Endothelial cell of umbilical vein (primary cell): ENCODE measurements at regions not wholly inside any gene's neighbourhood (a gene's known extent, or its start where the extent isn't known, plus 50 kb on each side); places are given as distances from the start of the nearest gene placed in this dataset.

Experiments
- BruUV-seq: library from RNA; stranded (reverse); fragments of 400-500 nt; replicated peaks from 2 replicates; lab custom pipeline; 2021; lab: Mats Ljungman, UMichigan
- CTCF ChIA-PET: fragments of 300-600, 350-600 bp; sonication (Branson Sonifier 250); formaldehyde crosslinking; loops from one replicate; lab custom pipeline; 2021; ENCODE audit warnings: antibody characterized with exemption, inconsistent platforms; lab: Charles Lee
- POLR2A ChIA-PET: fragments of 300-600, 350-600 bp; sonication (Branson Sonifier 250); formaldehyde crosslinking; loops from one replicate; lab custom pipeline; 2021; ENCODE audit warnings: antibody characterized with exemption, inconsistent platforms; lab: Charles Lee
- DNase-seq: peaks from one replicate; pipeline ENCODE4 v3.0.0-alpha.2; 2011; ENCODE audit warnings: low read depth, low spot score
- FAIRE-seq: peaks from 2 replicates; lab custom pipeline; 2011; peaks lifted over from hg19 to GRCh38; lab: Jason Lieb, UNC
- H2AFZ ChIP-seq: 2 replicates; pipeline ENCODE4 v1.6.0; 2012; ENCODE audit warnings: low read depth, low read length, control low read depth, inconsistent platforms
- H3K27ac ChIP-seq: 2 replicates; pipeline ENCODE4 v1.5.1; 2011; ENCODE audit warnings: low read depth, mild to moderate bottlenecking, control low read depth, low read length, moderate library complexity; ENCODE audit not compliant: insufficient read depth
- H3K27me3 ChIP-seq, 2 experiments: 2 replicates each; pipeline versions ENCODE4 v1.6.0 to v1.6.1; 2011; ENCODE audit warnings: low read length in 2 of 2, mixed read lengths in 1 of 2; ENCODE audit not compliant: control insufficient read depth in 2 of 2, insufficient read depth in 2 of 2
- H3K36me3 ChIP-seq, 2 experiments: 2 replicates in 1 of 2; 3 replicates in 1 of 2; pipeline ENCODE4 v1.5.1; 2011; ENCODE audit warnings: low read length in 2 of 2, mild to moderate bottlenecking in 1 of 2, moderate library complexity in 1 of 2; ENCODE audit not compliant: control insufficient read depth in 2 of 2, insufficient read depth in 2 of 2; ENCODE audit errors: extremely low read depth in 1 of 2
- H3K4me1 ChIP-seq: 3 replicates; pipeline ENCODE4 v1.5.1; 2011; ENCODE audit warnings: mild to moderate bottlenecking, low read length; ENCODE audit not compliant: control insufficient read depth, insufficient read depth; ENCODE audit errors: extremely low read depth
- H3K4me2 ChIP-seq: 2 replicates; pipeline ENCODE4 v1.6.1; 2011; ENCODE audit warnings: low read length, control low read depth, mixed read lengths; ENCODE audit not compliant: insufficient read depth
- H3K4me3 ChIP-seq, 3 experiments: fragments of 200-600 bp in 1 of 3; sonication (generic), shearing (Covaris generic) in 1 of 3; replicated peaks in 1 of 3; 2 replicates each; pipeline ENCODE4 v1.5.1; 2011 to 2016; ENCODE audit warnings: control low read depth in 3 of 3, low read length in 3 of 3, mild to moderate bottlenecking in 2 of 3, inconsistent platforms in 1 of 3, low read depth in 1 of 3, moderate library complexity in 1 of 3; ENCODE audit not compliant: insufficient read depth in 1 of 3
- H3K79me2 ChIP-seq: 2 replicates; pipeline ENCODE4 v1.6.0; 2012; ENCODE audit warnings: low read length, inconsistent platforms; ENCODE audit not compliant: control insufficient read depth, insufficient read depth
- H3K9ac ChIP-seq: replicated peaks from 2 replicates; pipeline ENCODE3; 2011; ENCODE audit warnings: low read length, control low read depth; ENCODE audit not compliant: insufficient read depth; ENCODE audit errors: extremely low read depth
- H3K9me1 ChIP-seq: replicated peaks from 3 replicates; pipeline ENCODE4 v1.6.0; 2011; ENCODE audit warnings: mild to moderate bottlenecking, low read length; ENCODE audit not compliant: control insufficient read depth, insufficient read depth; ENCODE audit errors: extremely low read depth
- H3K9me3 ChIP-seq: replicated peaks from 2 replicates; pipeline ENCODE4 v1.5.1; 2012; ENCODE audit warnings: low read length, inconsistent platforms; ENCODE audit not compliant: control insufficient read depth, insufficient read depth
- H4K20me1 ChIP-seq: replicated peaks from 2 replicates; pipeline ENCODE3; 2011; ENCODE audit warnings: mild to moderate bottlenecking, low read length; ENCODE audit not compliant: control insufficient read depth, insufficient read depth; ENCODE audit errors: extremely low read depth
- CTCF ChIP-seq, 2 donors: IDR thresholded peaks; 1 replicate in 1 of 2; 2 replicates in 1 of 2; pipeline ENCODE4 v1.5.1; 2011; ENCODE audit warnings: low read length in 2 of 2, mild to moderate bottlenecking in 2 of 2, moderate library complexity in 2 of 2, control low read depth in 1 of 2, inconsistent platforms in 1 of 2, low read depth in 1 of 2; ENCODE audit not compliant: insufficient read depth in 1 of 2; ENCODE audit errors: extremely low read depth in 1 of 2
- EZH2 ChIP-seq: IDR thresholded peaks from 2 replicates; pipeline ENCODE4 v1.6.1; 2012; ENCODE audit warnings: borderline replicate concordance, low read depth, mild to moderate bottlenecking, moderate library complexity, low read length, inconsistent platforms; ENCODE audit not compliant: severe bottlenecking
- FOS ChIP-seq: IDR thresholded peaks from 2 replicates; pipeline ENCODE4 v1.6.1; 2011; ENCODE audit warnings: mild to moderate bottlenecking, low read length, moderate library complexity, borderline replicate concordance; ENCODE audit not compliant: insufficient read depth
- GATA2 ChIP-seq: IDR thresholded peaks from 2 replicates; pipeline ENCODE4 v1.7.0; 2011; ENCODE audit warnings: low read depth, mild to moderate bottlenecking, moderate library complexity, mixed read lengths, low read length; ENCODE audit not compliant: insufficient read length, insufficient read depth
- JUN ChIP-seq: IDR thresholded peaks from 2 replicates; pipeline ENCODE4 v1.6.1; 2011; ENCODE audit warnings: borderline replicate concordance, low read depth; ENCODE audit not compliant: insufficient read length, insufficient read depth
- MAX ChIP-seq: IDR thresholded peaks from 2 replicates; pipeline ENCODE4 v1.6.1; 2011; ENCODE audit not compliant: insufficient read depth, insufficient read length
- MYC ChIP-seq: IDR thresholded peaks from one replicate; pipeline ENCODE4 v1.6.1; 2011; ENCODE audit warnings: mild to moderate bottlenecking, low read depth, low read length
- POLR2A ChIP-seq: IDR thresholded peaks from 2 replicates; pipeline ENCODE4 v1.6.1; 2012; ENCODE audit warnings: low read depth, mild to moderate bottlenecking, control low read depth, low read length
- POLR2AphosphoS5 ChIP-seq: IDR thresholded peaks from 2 replicates; pipeline ENCODE4 v1.6.1; 2012; ENCODE audit warnings: low read depth, mild to moderate bottlenecking, control low read depth, low read length, moderate library complexity; ENCODE audit not compliant: insufficient read depth
- dilution Hi-C: fragments of 300-500 bp; cut with MboI; formaldehyde crosslinking; loops from one replicate; pipeline ENCODE4 v1.15.0; 2019; ENCODE audit warnings: low sequenced_read_pairs; ENCODE audit not compliant: extremely low pct_ligation_motif_present
- intact Hi-C: fragments of 100-400 bp; cut with micrococcal nuclease; formaldehyde crosslinking; loops from one replicate; pipeline ENCODE4 v1.10.0; 2022

- Histone ChIP-seq H3K27me3 (no peaks in the 10 kb centered on the region), H2AFZ (no peak overlapping the region), H3K27ac (no peak overlapping the region), H4K20me1 (no peaks in the 10 kb centered on the region), H3K9me1 (no peaks in the 10 kb centered on the region), H3K4me2 (no peak overlapping the region), H3K36me3 (no peaks in the 10 kb centered on the region), H3K9me3 (no peaks in the 10 kb centered on the region), H3K79me2 (no peaks in the 10 kb centered on the region), H3K4me1 (no peaks in the 10 kb centered on the region), H3K4me3 (no peak overlapping the region), H3K9ac (no peak overlapping the region)
- TF ChIP-seq GATA2 (no peak), EZH2 (no peak), MAX (no peak), JUN (no peak), FOS (no peak), MYC (no peak), POLR2AphosphoS5 (no peak), CTCF (IDR thresholded peaks at IDR 0.05; ENCODE audit: extremely low read depth in 1 of 2, insufficient read depth in 1 of 2, low read depth in 1 of 2, low read length in 2 of 2) (no peak), POLR2A (no peak)
- FAIRE-seq: no peak
- no TSS peak for BruUV-seq
- ChIA-PET POLR2A (no interaction called here), CTCF (no interaction called here)
- dilution Hi-C loops: no loop called here
- no peak for DNase-seq
- intact Hi-C loops: no loop called here
Observed at GRCh38 chr7:67619175-67619574, 622.5 kb downstream of the TYW1 start.
